Smooth muscle cell (in vitro differentiated cells): ENCODE measurements at regions not wholly inside any gene's neighbourhood (a gene's known extent, or its start where the extent isn't known, plus 50 kb on each side); places are given as distances from the start of the nearest gene placed in this dataset.

ENCODE experiments used
- DNase-seq: peaks from one replicate; lab custom pipeline; 2025; ENCODE audit not compliant: unreplicated experiment; lab: John Stamatoyannopoulos, UW
- H2AFZ ChIP-seq: fragments of 200-600 bp; sonication (generic); 2 replicates; pipeline ENCODE4 v1.6.0; 2016; ENCODE audit warnings: antibody characterized with exemption, low read depth, mild to moderate bottlenecking
- H3F3A ChIP-seq: fragments of 200-600 bp; sonication (generic); 2 replicates; pipeline ENCODE4 v1.6.0; 2017; ENCODE audit warnings: antibody characterized with exemption, low read depth
- H3K27ac ChIP-seq: fragments of 200-600 bp; sonication (generic); 2 replicates; pipeline ENCODE4 v1.5.1; 2016; ENCODE audit warnings: low read depth, mild to moderate bottlenecking
- H3K27me3 ChIP-seq: fragments of 200-600 bp; sonication (generic); 2 replicates; pipeline ENCODE4 v1.6.1; 2016; ENCODE audit warnings: low read depth, mild to moderate bottlenecking
- H3K36me3 ChIP-seq: fragments of 200-600 bp; sonication (generic); 2 replicates; pipeline ENCODE4 v1.5.1; 2016; ENCODE audit warnings: low read depth
- H3K4me1 ChIP-seq: fragments of 200-600 bp; sonication (generic); 2 replicates; pipeline ENCODE4 v1.5.1; 2016; ENCODE audit warnings: low read depth
- H3K4me2 ChIP-seq: fragments of 200-600 bp; sonication (generic); 2 replicates; pipeline ENCODE4 v1.6.0; 2016; ENCODE audit warnings: mild to moderate bottlenecking
- H3K4me3 ChIP-seq: fragments of 200-600 bp; sonication (generic); 2 replicates; pipeline ENCODE4 v1.5.1; 2016; ENCODE audit warnings: mild to moderate bottlenecking
- H3K79me2 ChIP-seq: fragments of 200-600 bp; sonication (generic); 2 replicates; pipeline ENCODE4 v1.6.0; 2016; ENCODE audit warnings: low read depth, mild to moderate bottlenecking
- H3K9ac ChIP-seq: fragments of 200-600 bp; sonication (generic); 2 replicates; pipeline ENCODE4 v1.6.0; 2016; ENCODE audit warnings: low read depth
- H3K9me3 ChIP-seq: fragments of 200-600 bp; sonication (generic); replicated peaks from 2 replicates; pipeline ENCODE4 v1.5.1; 2016; ENCODE audit warnings: low read depth
- H4K20me1 ChIP-seq: fragments of 200-600 bp; sonication (generic); 2 replicates; pipeline ENCODE4 v1.6.0; 2016; ENCODE audit warnings: low read depth
- WGBS: methylation state at CpG from one replicate; pipeline ENCODE4 v1.1.7; 2016; ENCODE audit warnings: low lambda C conversion rate; 5-methylcytosine and 5-hydroxymethylcytosine counted together
- TF ChIP-seq, protein P1 (sequence below): fragments of 200-600 bp; sonication (generic); IDR thresholded peaks from 2 replicates; pipeline ENCODE4 v1.5.1; 2017; ENCODE audit warnings: borderline replicate concordance, mild to moderate bottlenecking, antibody characterized with exemption; ENCODE audit not compliant: insufficient read depth, poor library complexity, severe bottlenecking

DNA sequence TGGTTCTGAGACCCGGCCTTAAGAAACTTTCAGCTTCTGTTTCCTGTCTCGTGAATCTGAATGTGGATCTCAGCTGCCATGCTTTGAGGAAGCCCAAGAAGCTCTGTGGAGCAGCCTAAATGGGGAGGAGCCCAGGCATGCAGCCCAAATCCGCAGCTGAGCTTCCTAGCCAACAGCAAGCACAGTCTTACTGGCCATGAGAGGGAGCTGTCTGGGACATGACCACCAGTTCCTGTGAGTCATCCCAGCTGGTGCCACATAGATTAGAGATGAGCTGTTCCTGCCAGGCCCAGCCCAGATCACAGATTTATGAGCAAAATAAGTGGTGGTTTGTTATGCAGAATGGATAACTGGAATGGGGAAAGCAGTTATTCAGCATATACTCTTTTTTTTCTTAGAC, 224.4 kb upstream of the APCDD1 start:
- no peaks in the 10 kb centered on the region for H4K20me1 ChIP-seq
- DNase-seq, result no peak
- 86% methylated on average over 3 of the region's 3 CpGs for WGBS
- peaks cover 8% of the 10 kb centered on the region for H3F3A ChIP-seq
- H3K36me3 ChIP-seq, result no peaks in the 10 kb centered on the region
- H3K27me3 ChIP-seq, result no peaks in the 10 kb centered on the region
- no peak overlapping the region for H3K27ac ChIP-seq
- H3K4me2 ChIP-seq, result no peak overlapping the region
- no peak overlapping the region for H3K9ac ChIP-seq
- peaks cover 12% of the 10 kb centered on the region for H3K9me3 ChIP-seq
- H3K79me2 ChIP-seq, result no peaks in the 10 kb centered on the region
- TF ChIP-seq, protein P1, sequence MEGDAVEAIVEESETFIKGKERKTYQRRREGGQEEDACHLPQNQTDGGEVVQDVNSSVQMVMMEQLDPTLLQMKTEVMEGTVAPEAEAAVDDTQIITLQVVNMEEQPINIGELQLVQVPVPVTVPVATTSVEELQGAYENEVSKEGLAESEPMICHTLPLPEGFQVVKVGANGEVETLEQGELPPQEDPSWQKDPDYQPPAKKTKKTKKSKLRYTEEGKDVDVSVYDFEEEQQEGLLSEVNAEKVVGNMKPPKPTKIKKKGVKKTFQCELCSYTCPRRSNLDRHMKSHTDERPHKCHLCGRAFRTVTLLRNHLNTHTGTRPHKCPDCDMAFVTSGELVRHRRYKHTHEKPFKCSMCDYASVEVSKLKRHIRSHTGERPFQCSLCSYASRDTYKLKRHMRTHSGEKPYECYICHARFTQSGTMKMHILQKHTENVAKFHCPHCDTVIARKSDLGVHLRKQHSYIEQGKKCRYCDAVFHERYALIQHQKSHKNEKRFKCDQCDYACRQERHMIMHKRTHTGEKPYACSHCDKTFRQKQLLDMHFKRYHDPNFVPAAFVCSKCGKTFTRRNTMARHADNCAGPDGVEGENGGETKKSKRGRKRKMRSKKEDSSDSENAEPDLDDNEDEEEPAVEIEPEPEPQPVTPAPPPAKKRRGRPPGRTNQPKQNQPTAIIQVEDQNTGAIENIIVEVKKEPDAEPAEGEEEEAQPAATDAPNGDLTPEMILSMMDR, result peak; percentile 22
- no peak overlapping the region for H3K4me3 ChIP-seq
- H2AFZ ChIP-seq, result no peak overlapping the region
- no peaks in the 10 kb centered on the region for H3K4me1 ChIP-seq

DNA sequence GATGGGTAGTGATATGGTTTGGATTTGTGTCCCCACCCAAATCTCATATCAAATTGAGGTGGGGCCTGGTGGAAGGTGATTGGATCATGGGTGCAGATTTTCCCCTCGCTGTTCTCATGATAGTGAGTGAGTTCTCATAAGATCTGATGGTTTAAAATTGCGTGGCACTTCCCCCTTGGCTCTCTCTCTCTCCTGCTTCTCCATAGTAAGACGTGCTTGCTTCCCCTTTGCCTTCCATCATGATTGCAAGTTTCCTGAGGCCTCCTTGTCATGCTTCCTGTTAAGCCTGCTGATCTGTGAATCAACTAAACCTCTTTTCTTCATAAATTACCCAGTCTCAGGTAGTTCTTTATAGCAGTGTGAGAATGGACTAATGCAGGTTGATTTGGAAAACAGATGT, 223.2 kb upstream of the APCDD1 start:
- H3K27ac ChIP-seq, result no peak overlapping the region
- H3K79me2 ChIP-seq, result no peaks in the 10 kb centered on the region
- TF ChIP-seq, protein P1, result no peak

DNA sequence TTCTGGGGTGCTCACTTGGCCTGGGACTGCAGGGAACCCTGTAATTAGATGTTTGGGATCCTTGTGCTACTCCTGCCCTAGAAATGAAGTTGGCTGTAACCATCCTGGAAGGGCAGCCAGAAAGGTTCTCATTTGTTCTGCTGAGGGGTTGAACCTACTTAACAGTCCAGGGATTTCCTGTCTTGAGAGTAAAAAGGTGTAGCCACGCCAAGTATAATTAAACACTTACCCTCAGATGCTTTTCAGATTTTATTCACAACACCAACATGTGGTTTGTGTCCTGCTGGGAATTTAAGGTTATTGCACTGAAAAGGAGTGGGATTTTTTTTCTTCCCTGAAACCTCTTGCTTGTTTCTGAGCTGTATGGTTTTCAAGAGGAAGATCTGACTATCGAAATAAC, 222.4 kb upstream of the APCDD1 start:
- H4K20me1 ChIP-seq, result no peaks in the 10 kb centered on the region
- peaks cover 8% of the 10 kb centered on the region for H3F3A ChIP-seq
- no peaks in the 10 kb centered on the region for H3K36me3 ChIP-seq
- no peak overlapping the region for H3K9ac ChIP-seq
- H3K4me3 ChIP-seq, result no peak overlapping the region
- no peak overlapping the region for H3K27ac ChIP-seq
- H3K79me2 ChIP-seq, result no peaks in the 10 kb centered on the region
- DNase-seq, result no peak
- H3K9me3 ChIP-seq, result peaks cover 8% of the 10 kb centered on the region
- 91% methylated on average over 2 of the region's 2 CpGs for WGBS
- no peaks in the 10 kb centered on the region for H3K4me1 ChIP-seq
- no peak overlapping the region for H2AFZ ChIP-seq
- TF ChIP-seq, protein P1, result no peak
- no peak overlapping the region for H3K4me2 ChIP-seq
- no peaks in the 10 kb centered on the region for H3K27me3 ChIP-seq

More for the DNA sequence above, 223.2 kb upstream of the APCDD1 start:
- Histone ChIP-seq H3K4me1 (no peaks in the 10 kb centered on the region), H3K36me3 (no peaks in the 10 kb centered on the region), H3K9ac (no peak overlapping the region), H3K4me3 (no peak overlapping the region), H3K9me3 (peaks cover 8% of the 10 kb centered on the region), H3K27me3 (no peaks in the 10 kb centered on the region), H3K4me2 (no peak overlapping the region), H2AFZ (no peak overlapping the region), H4K20me1 (no peaks in the 10 kb centered on the region), H3F3A (peaks cover 8% of the 10 kb centered on the region)
- 83% methylated on average over 3 of the region's 3 CpGs for WGBS
- DNase-seq, result no peak

DNA sequence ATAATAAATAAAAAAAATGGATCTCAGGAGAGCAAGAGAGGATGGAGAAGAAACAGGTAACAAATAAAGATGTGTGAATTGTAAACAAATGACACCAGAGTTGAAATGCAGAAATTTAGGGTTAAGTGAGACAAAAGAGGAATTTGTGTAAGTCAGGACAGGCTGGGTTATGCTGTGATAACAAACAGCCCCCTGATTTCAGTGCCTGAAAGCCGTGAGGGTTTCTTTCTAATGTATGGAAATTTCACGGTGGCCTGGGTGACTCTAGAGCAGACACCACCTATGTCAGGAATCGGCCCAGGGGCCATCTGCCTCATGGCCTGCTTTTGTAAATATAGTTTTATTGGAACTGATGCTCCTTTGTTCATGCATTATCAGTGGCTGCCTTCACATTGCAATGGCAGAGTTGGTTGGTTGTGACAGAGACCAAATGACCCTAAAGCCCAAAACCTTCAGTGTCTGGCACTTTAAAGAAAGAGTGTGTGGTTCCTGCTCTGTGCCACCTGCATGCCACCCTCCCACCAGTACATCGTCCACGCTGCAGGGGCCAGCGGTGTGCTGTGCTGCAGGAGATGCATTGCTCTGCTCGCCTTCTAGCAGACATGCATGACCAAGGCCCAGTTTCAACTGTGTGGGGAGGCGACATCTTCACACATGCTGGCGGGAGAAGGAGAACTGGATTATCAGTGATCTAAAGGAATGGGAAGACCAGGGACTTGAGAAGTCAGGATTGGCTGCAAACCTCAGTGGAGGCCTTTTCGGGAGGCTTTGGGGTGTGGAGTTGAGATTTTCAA, 221.2 kb upstream of the APCDD1 start:
- WGBS, result 95% methylated on average over 10 of the region's 10 CpGs
- Histone ChIP-seq H3F3A (peaks cover 8% of the 10 kb centered on the region), H3K27ac (no peak overlapping the region), H3K27me3 (no peaks in the 10 kb centered on the region), H2AFZ (no peak overlapping the region), H3K4me3 (no peak overlapping the region), H4K20me1 (no peaks in the 10 kb centered on the region), H3K79me2 (no peaks in the 10 kb centered on the region), H3K36me3 (no peaks in the 10 kb centered on the region), H3K9me3 (peaks cover 8% of the 10 kb centered on the region), H3K4me2 (no peak overlapping the region), H3K4me1 (no peaks in the 10 kb centered on the region), H3K9ac (no peak overlapping the region)
- TF ChIP-seq, protein P1, result no peak
- DNase-seq, result no peak
